NCI-H82 treated with DMSO at 0.1 percent for 48 hours (cell line): ENCODE measurements at regions not wholly inside any gene's neighbourhood (a gene's known extent, or its start where the extent isn't known, plus 50 kb on each side); places are given as distances from the start of the nearest gene placed in this dataset.
"Not testable (repeated sequence)": the region's sequence is repeated elsewhere in the genome, so short reads cannot be mapped to it uniquely, and the experiment has no call there.

ENCODE experiments used
- DNase-seq: peaks from one replicate; lab custom pipeline; 2025; ENCODE audit not compliant: unreplicated experiment; lab: John Stamatoyannopoulos, UW

- no peak for DNase-seq
These were observed 63.1 kb downstream of the MATN1 start for GRCh38 chr1:30660241-30660640.

- DNase-seq, result no peak
These were observed 63.7 kb downstream of the MATN1 start for GRCh38 chr1:30659702-30660101.

- DNase-seq, result not testable (repeated sequence)
These were observed 65.0 kb downstream of the MATN1 start for GRCh38 chr1:30658375-30658774.

- no peak for DNase-seq
These were observed 65.4 kb downstream of the MATN1 start for GRCh38 chr1:30658014-30658336.

GRCh38 chr1:30657131-30658013, 66.0 kb downstream of the MATN1 start:
- no peak for DNase-seq

GRCh38 chr1:30656171-30656940, 67.0 kb downstream of the MATN1 start:
- no peak for DNase-seq

- DNase-seq, result no peak
These were observed 67.7 kb downstream of the MATN1 start for GRCh38 chr1:30655672-30656071.

GRCh38 chr1:30654188-30654587, 69.2 kb downstream of the MATN1 start:
- DNase-seq, result no peak

- DNase-seq, result no peak
These were observed 71.1 kb downstream of the MATN1 start for GRCh38 chr1:30652152-30652841.

- not testable (repeated sequence) for DNase-seq
These were observed 72.0 kb downstream of the MATN1 start for GRCh38 chr1:30651395-30651794.

- no peak for DNase-seq
These were observed 72.4 kb downstream of the MATN1 start for GRCh38 chr1:30650968-30651320.

- no peak for DNase-seq
These were observed 73.1 kb downstream of the MATN1 start for GRCh38 chr1:30650038-30650967.

GRCh38 chr1:30649321-30649991, 73.9 kb downstream of the MATN1 start:
- no peak for DNase-seq

- no peak for DNase-seq
These were observed 74.9 kb downstream of the MATN1 start for GRCh38 chr1:30648408-30649000.

- no peak for DNase-seq
These were observed 77.6 kb downstream of the MATN1 start for GRCh38 chr1:30645807-30646206.

GRCh38 chr1:30642391-30643120, 80.8 kb downstream of the MATN1 start:
- DNase-seq, result no peak

GRCh38 chr1:30641572-30642353, 81.6 kb downstream of the MATN1 start:
- no peak for DNase-seq

- DNase-seq, result no peak
These were observed 83.4 kb downstream of the MATN1 start for GRCh38 chr1:30639881-30640452.
